ENCODE measurements at regions not wholly inside any gene's neighbourhood (a gene's known extent, or its start where the extent isn't known, plus 50 kb on each side); places are given as distances from the start of the nearest gene placed in this dataset.

- no peak for DNase-seq
- Histone ChIP-seq H3K27ac (replicated peaks) (no peak overlapping the region), H3K36me3 (peaks cover 8% of the 10 kb centered on the region), H3K27me3 (ENCODE audit: low read depth) (no peaks in the 10 kb centered on the region), H3K4me3 (no peak overlapping the region), H3K4me1 (peaks cover 13% of the 10 kb centered on the region), H3K9me3 (replicated peaks) (no peaks in the 10 kb centered on the region)
- no peak for TF ChIP-seq CTCF (IDR thresholded peaks at IDR 0.05; ENCODE audit: borderline replicate concordance)
- intact Hi-C loops (cut with micrococcal nuclease) = no loop called here
Observed at GRCh38 chr7:22939842-22940241, 74.1 kb downstream of the HYCC1 start.

DNA sequence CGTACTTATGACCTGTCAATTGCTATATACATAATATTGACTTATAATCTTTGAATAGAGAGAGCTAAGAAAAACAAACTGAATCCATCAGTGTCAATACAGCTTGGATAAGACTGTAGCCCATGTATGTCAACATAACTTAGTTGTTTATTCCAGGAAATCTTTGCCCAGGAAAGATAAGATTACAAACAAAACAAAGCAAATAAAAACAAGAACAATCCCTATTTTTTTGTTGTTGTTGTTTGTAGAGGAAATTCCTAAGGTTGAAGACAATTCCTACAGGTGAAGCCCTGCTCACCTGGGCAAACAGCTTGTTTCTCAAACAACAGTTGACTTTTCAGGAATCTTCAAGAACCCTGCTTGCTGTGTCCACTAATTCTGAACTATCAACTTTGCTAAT is 76.0 kb downstream of the HYCC1 start:
- no peak for DNase-seq
- peaks cover under 1% of the 10 kb centered on the region for H3K9me3 ChIP-seq (replicated peaks)
- peaks cover 21% of the 10 kb centered on the region for H3K4me1 ChIP-seq
- no peak for TF ChIP-seq CTCF (IDR thresholded peaks at IDR 0.05; ENCODE audit: borderline replicate concordance)
- no peak overlapping the region for H3K27ac ChIP-seq (replicated peaks)
- H3K27me3 ChIP-seq (ENCODE audit: low read depth) = no peaks in the 10 kb centered on the region
- no peak overlapping the region for H3K4me3 ChIP-seq
- intact Hi-C loops (cut with micrococcal nuclease) = no loop called here
- H3K36me3 ChIP-seq = peaks cover 8% of the 10 kb centered on the region

DNA sequence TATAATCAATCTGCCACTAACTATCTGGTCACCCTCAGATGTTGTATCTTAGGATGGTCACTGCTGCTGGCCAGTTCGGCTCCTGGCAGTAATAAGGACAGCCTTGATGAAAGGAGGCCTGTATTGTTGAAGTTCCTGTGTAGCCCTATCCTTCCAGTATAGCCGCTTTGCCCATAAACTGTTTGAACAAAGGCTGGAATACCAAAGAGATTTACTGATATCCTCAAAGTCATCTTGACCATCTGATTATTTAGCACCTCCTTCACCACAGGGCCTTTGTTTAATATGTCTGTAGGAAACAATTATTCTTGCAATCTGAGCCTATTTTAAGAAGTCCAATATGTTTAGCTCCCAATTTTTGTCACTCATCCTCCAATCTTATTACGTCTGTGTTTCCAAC is 77.7 kb downstream of the HYCC1 start:
- Histone ChIP-seq H3K36me3 (peaks cover 8% of the 10 kb centered on the region), H3K27ac (replicated peaks) (no peak overlapping the region), H3K4me3 (no peak overlapping the region), H3K9me3 (replicated peaks) (peaks cover 4% of the 10 kb centered on the region), H3K4me1 (peaks cover 13% of the 10 kb centered on the region), H3K27me3 (ENCODE audit: low read depth) (no peaks in the 10 kb centered on the region)
- no peak for DNase-seq
- intact Hi-C loops (cut with micrococcal nuclease) = no loop called here
- TF ChIP-seq CTCF (IDR thresholded peaks at IDR 0.05; ENCODE audit: borderline replicate concordance) = no peak

GRCh38 chr7:22935269-22935668 is 78.7 kb downstream of the HYCC1 start:
- intact Hi-C loops (cut with micrococcal nuclease) = no loop called here

DNA sequence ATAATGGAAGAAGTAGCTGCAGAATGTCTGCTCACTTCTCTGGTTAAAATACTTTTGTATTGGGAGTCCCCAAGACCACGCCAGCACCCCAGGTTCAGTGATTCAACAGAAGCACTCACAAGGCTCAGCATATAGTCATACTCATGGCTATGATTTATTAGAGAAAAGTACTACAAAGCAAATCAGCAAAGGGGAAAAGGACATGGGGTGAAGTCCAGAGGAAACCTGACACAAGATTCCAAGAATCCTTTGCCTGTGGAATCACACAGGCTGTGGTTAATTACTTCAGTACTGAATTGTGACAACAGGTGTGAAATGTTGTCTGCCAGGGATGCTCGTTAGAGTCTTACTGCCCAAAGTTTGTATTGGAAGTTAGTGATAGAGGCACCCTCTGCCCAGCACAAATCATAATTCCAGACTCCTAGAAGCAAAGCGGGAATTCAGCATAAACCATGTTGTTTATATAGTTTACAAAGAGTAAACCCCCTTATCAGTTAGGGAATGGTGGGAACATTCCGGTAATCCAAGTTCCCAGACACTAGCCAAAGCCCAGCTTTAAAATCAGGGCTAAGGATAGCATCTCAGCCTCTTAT is 79.4 kb downstream of the HYCC1 start:
- intact Hi-C loops (cut with micrococcal nuclease) = no loop called here
- no peak for DNase-seq
- no peak overlapping the region for H3K4me3 ChIP-seq
- no peaks in the 10 kb centered on the region for H3K27me3 ChIP-seq (ENCODE audit: low read depth)
- H3K36me3 ChIP-seq = no peaks in the 10 kb centered on the region
- H3K9me3 ChIP-seq (replicated peaks) = peaks cover 11% of the 10 kb centered on the region
- TF ChIP-seq CTCF (IDR thresholded peaks at IDR 0.05; ENCODE audit: borderline replicate concordance) = no peak
- peak overlapping the region; percentile 30 for H3K27ac ChIP-seq (replicated peaks)
- H3K4me1 ChIP-seq = peaks cover 13% of the 10 kb centered on the region

More at GRCh38 chr7:22935269-22935668, 78.7 kb downstream of the HYCC1 start:
- peaks cover 13% of the 10 kb centered on the region for H3K4me1 ChIP-seq
- H3K4me3 ChIP-seq = no peak overlapping the region
- H3K36me3 ChIP-seq = peaks cover under 1% of the 10 kb centered on the region
- peaks cover 10% of the 10 kb centered on the region for H3K9me3 ChIP-seq (replicated peaks)
- DNase-seq = no peak
- H3K27ac ChIP-seq (replicated peaks) = no peak overlapping the region
- no peaks in the 10 kb centered on the region for H3K27me3 ChIP-seq (ENCODE audit: low read depth)
- TF ChIP-seq CTCF (IDR thresholded peaks at IDR 0.05; ENCODE audit: borderline replicate concordance) = no peak
